ENCODE measurements at regions not wholly inside any gene's neighbourhood (a gene's known extent, or its start where the extent isn't known, plus 50 kb on each side); places are given as distances from the start of the nearest gene placed in this dataset.

GRCh38 chr9:96167011-96167410, 135.0 kb downstream of the HSD17B3 start:
- no peaks in the 10 kb centered on the region for H3K9me3 ChIP-seq (ENCODE audit: low read depth)
- peaks cover 23% of the 10 kb centered on the region for H3K4me1 Mint-ChIP-seq
- DNase-seq (ENCODE audit: low spot score): no peak
- no peak overlapping the region for H3K27ac Mint-ChIP-seq
- H3K36me3 Mint-ChIP-seq: no peaks in the 10 kb centered on the region
- peaks cover 9% of the 10 kb centered on the region for H3K27me3 ChIP-seq
- H4K20me1 ChIP-seq (ENCODE audit: low read depth): no peaks in the 10 kb centered on the region
- H3K9me3 Mint-ChIP-seq: peaks cover 2% of the 10 kb centered on the region
- H3K36me3 ChIP-seq: no peaks in the 10 kb centered on the region
- H3K4me1 ChIP-seq: peaks cover 19% of the 10 kb centered on the region
- H2AFZ ChIP-seq (replicated peaks): no peak overlapping the region
- no peak overlapping the region for H3K9ac ChIP-seq
- no peak overlapping the region for H3K4me2 ChIP-seq
- TF ChIP-seq EZH2 (IDR thresholded peaks at IDR 0.05) (no peak), CTCF (IDR thresholded peaks at IDR 0.05) (no peak), EZH2phosphoT487 (IDR thresholded peaks at IDR 0.05) (no peak)
- H3K27ac ChIP-seq: no peak overlapping the region
- peaks cover 4% of the 10 kb centered on the region for H3F3A ChIP-seq (ENCODE audit: low read depth)
- no peaks in the 10 kb centered on the region for H3K79me2 ChIP-seq (ENCODE audit: low read depth)
- no peak overlapping the region for H3K4me3 Mint-ChIP-seq
- H3K4me3 ChIP-seq: no peak overlapping the region
- H3K27me3 Mint-ChIP-seq (ENCODE audit: insufficient read depth, low read depth): peaks cover 15% of the 10 kb centered on the region

DNA sequence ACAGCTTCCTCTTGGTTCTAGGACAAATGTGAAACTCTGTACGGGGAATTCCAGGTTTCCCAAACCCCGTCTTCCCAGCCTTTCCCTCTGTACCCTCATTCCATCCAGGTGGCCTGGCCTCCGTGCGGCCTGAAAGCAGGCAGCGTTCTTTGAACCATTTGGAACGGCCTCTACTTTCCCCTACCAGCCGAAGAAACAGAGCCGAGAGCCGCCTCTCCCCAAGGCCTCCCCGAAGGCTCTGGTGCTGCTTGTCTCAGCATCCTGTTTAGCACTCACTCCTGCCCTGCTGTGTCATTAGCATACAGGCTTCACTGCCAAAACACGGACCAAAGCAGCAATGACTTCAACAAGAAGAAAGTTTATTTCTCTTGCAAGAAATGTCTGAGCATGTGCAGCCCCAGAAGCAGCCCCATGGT, 137.7 kb downstream of the HSD17B3 start:
- H3K4me1 ChIP-seq: peaks cover 9% of the 10 kb centered on the region

GRCh38 chr9:96163712-96164111, 138.3 kb downstream of the HSD17B3 start:
- Histone ChIP-seq H3F3A (ENCODE audit: low read depth) (no peaks in the 10 kb centered on the region), H3K9ac (no peak overlapping the region), H3K27ac (no peak overlapping the region), H3K9me3 (ENCODE audit: low read depth) (no peaks in the 10 kb centered on the region), H3K36me3 (no peaks in the 10 kb centered on the region), H2AFZ (replicated peaks) (no peak overlapping the region), H3K27me3 (no peaks in the 10 kb centered on the region), H3K4me3 (no peak overlapping the region), H3K4me1 (peaks cover 4% of the 10 kb centered on the region), H3K79me2 (ENCODE audit: low read depth) (no peaks in the 10 kb centered on the region), H3K4me2 (no peak overlapping the region), H4K20me1 (ENCODE audit: low read depth) (no peaks in the 10 kb centered on the region)
- Mint-ChIP-seq H3K27ac (no peak overlapping the region), H3K27me3 (ENCODE audit: insufficient read depth, low read depth) (peaks cover 14% of the 10 kb centered on the region), H3K4me1 (peaks cover 14% of the 10 kb centered on the region), H3K9me3 (peaks cover 2% of the 10 kb centered on the region), H3K4me3 (no peak overlapping the region), H3K36me3 (no peaks in the 10 kb centered on the region)
- TF ChIP-seq CTCF (IDR thresholded peaks at IDR 0.05) (no peak), EZH2 (IDR thresholded peaks at IDR 0.05) (no peak), EZH2phosphoT487 (IDR thresholded peaks at IDR 0.05) (no peak)
- no peak for DNase-seq (ENCODE audit: low spot score)

More for the DNA sequence above, 137.7 kb downstream of the HSD17B3 start:
- H3K36me3 Mint-ChIP-seq: no peaks in the 10 kb centered on the region
- no peaks in the 10 kb centered on the region for H4K20me1 ChIP-seq (ENCODE audit: low read depth)
- TF ChIP-seq CTCF (IDR thresholded peaks at IDR 0.05): no peak
- TF ChIP-seq EZH2phosphoT487 (IDR thresholded peaks at IDR 0.05): no peak
- no peak for TF ChIP-seq EZH2 (IDR thresholded peaks at IDR 0.05)
- H3K9me3 Mint-ChIP-seq: peaks cover 2% of the 10 kb centered on the region
- DNase-seq (ENCODE audit: low spot score): no peak
- no peak overlapping the region for H3K4me2 ChIP-seq
- no peak overlapping the region for H3K27ac ChIP-seq
- no peaks in the 10 kb centered on the region for H3K27me3 ChIP-seq
- H3K4me3 ChIP-seq: no peak overlapping the region
- H3K9me3 ChIP-seq (ENCODE audit: low read depth): no peaks in the 10 kb centered on the region
- no peak overlapping the region for H3K9ac ChIP-seq
- no peak overlapping the region for H3K4me3 Mint-ChIP-seq
- H2AFZ ChIP-seq (replicated peaks): no peak overlapping the region
- H3F3A ChIP-seq (ENCODE audit: low read depth): no peaks in the 10 kb centered on the region
- H3K27me3 Mint-ChIP-seq (ENCODE audit: insufficient read depth, low read depth): peaks cover 13% of the 10 kb centered on the region
- no peaks in the 10 kb centered on the region for H3K79me2 ChIP-seq (ENCODE audit: low read depth)
- no peak overlapping the region for H3K27ac Mint-ChIP-seq
- no peaks in the 10 kb centered on the region for H3K36me3 ChIP-seq
- H3K4me1 Mint-ChIP-seq: peaks cover 15% of the 10 kb centered on the region
